Smooth muscle cell (in vitro differentiated cells): ENCODE measurements at regions not wholly inside any gene's neighbourhood (a gene's known extent, or its start where the extent isn't known, plus 50 kb on each side); places are given as distances from the start of the nearest gene placed in this dataset.

ENCODE experiments used
- DNase-seq: peaks from one replicate; lab custom pipeline; 2025; ENCODE audit not compliant: unreplicated experiment; lab: John Stamatoyannopoulos, UW
- H2AFZ ChIP-seq: fragments of 200-600 bp; sonication (generic); 2 replicates; pipeline ENCODE4 v1.6.0; 2016; ENCODE audit warnings: antibody characterized with exemption, low read depth, mild to moderate bottlenecking
- H3F3A ChIP-seq: fragments of 200-600 bp; sonication (generic); 2 replicates; pipeline ENCODE4 v1.6.0; 2017; ENCODE audit warnings: antibody characterized with exemption, low read depth
- H3K27ac ChIP-seq: fragments of 200-600 bp; sonication (generic); 2 replicates; pipeline ENCODE4 v1.5.1; 2016; ENCODE audit warnings: low read depth, mild to moderate bottlenecking
- H3K27me3 ChIP-seq: fragments of 200-600 bp; sonication (generic); 2 replicates; pipeline ENCODE4 v1.6.1; 2016; ENCODE audit warnings: low read depth, mild to moderate bottlenecking
- H3K36me3 ChIP-seq: fragments of 200-600 bp; sonication (generic); 2 replicates; pipeline ENCODE4 v1.5.1; 2016; ENCODE audit warnings: low read depth
- H3K4me1 ChIP-seq: fragments of 200-600 bp; sonication (generic); 2 replicates; pipeline ENCODE4 v1.5.1; 2016; ENCODE audit warnings: low read depth
- H3K4me2 ChIP-seq: fragments of 200-600 bp; sonication (generic); 2 replicates; pipeline ENCODE4 v1.6.0; 2016; ENCODE audit warnings: mild to moderate bottlenecking
- H3K4me3 ChIP-seq: fragments of 200-600 bp; sonication (generic); 2 replicates; pipeline ENCODE4 v1.5.1; 2016; ENCODE audit warnings: mild to moderate bottlenecking
- H3K79me2 ChIP-seq: fragments of 200-600 bp; sonication (generic); 2 replicates; pipeline ENCODE4 v1.6.0; 2016; ENCODE audit warnings: low read depth, mild to moderate bottlenecking
- H3K9ac ChIP-seq: fragments of 200-600 bp; sonication (generic); 2 replicates; pipeline ENCODE4 v1.6.0; 2016; ENCODE audit warnings: low read depth
- H3K9me3 ChIP-seq: fragments of 200-600 bp; sonication (generic); replicated peaks from 2 replicates; pipeline ENCODE4 v1.5.1; 2016; ENCODE audit warnings: low read depth
- H4K20me1 ChIP-seq: fragments of 200-600 bp; sonication (generic); 2 replicates; pipeline ENCODE4 v1.6.0; 2016; ENCODE audit warnings: low read depth
- CTCF ChIP-seq: fragments of 200-600 bp; sonication (generic); IDR thresholded peaks from 2 replicates; pipeline ENCODE4 v1.5.1; 2017; ENCODE audit warnings: borderline replicate concordance, mild to moderate bottlenecking, antibody characterized with exemption; ENCODE audit not compliant: insufficient read depth, poor library complexity, severe bottlenecking
- WGBS: methylation state at CpG from one replicate; pipeline ENCODE4 v1.1.7; 2016; ENCODE audit warnings: low lambda C conversion rate; 5-methylcytosine and 5-hydroxymethylcytosine counted together

- Histone ChIP-seq H2AFZ (no peak overlapping the region), H3K9ac (no peak overlapping the region), H3K79me2 (no peaks in the 10 kb centered on the region), H3K27me3 (no peaks in the 10 kb centered on the region), H3K4me1 (no peaks in the 10 kb centered on the region), H3K36me3 (no peaks in the 10 kb centered on the region), H3K4me3 (no peak overlapping the region), H4K20me1 (no peaks in the 10 kb centered on the region), H3K9me3 (no peaks in the 10 kb centered on the region), H3F3A (no peaks in the 10 kb centered on the region), H3K4me2 (no peak overlapping the region), H3K27ac (no peak overlapping the region)
- TF ChIP-seq CTCF: no peak
- 26% methylated on average over 2 of the region's 2 CpGs for WGBS
- DNase-seq: no peak
Measured at GRCh38 chr5:71971862-71972261, 135.4 kb upstream of the MAP1B start.

- Histone ChIP-seq H3K79me2 (no peaks in the 10 kb centered on the region), H2AFZ (peak overlapping the region; percentile 30), H3K9ac (no peak overlapping the region), H3K9me3 (no peaks in the 10 kb centered on the region), H3K4me1 (no peaks in the 10 kb centered on the region), H4K20me1 (no peaks in the 10 kb centered on the region), H3K27ac (no peak overlapping the region), H3F3A (no peaks in the 10 kb centered on the region), H3K4me2 (no peak overlapping the region), H3K27me3 (no peaks in the 10 kb centered on the region), H3K4me3 (no peak overlapping the region), H3K36me3 (no peaks in the 10 kb centered on the region)
- no peak for DNase-seq
- no peak for TF ChIP-seq CTCF
- WGBS: 66% methylated on average over 8 of the region's 8 CpGs
Measured at GRCh38 chr5:71972777-71973473, 134.3 kb upstream of the MAP1B start.

DNA sequence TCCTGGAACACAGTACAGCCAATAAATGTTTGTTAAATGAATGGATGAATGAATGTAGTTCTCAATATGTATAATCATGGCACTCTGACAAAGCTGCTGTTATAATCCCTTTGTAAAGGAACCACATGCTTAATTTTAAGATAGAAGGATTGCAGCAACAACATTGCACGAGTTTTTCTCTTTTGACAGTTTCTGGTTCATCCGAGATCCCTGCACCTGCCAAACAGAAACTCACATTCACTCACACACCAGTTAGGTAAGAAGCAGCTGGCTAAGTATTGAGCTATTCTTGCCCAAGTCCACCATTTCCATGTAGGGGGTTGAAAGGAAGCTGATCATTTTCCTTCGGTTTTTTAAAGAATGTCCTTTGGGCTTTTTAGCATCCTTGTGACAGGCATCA, 133.7 kb upstream of the MAP1B start:
- Histone ChIP-seq H2AFZ (no peak overlapping the region), H3K36me3 (no peaks in the 10 kb centered on the region), H3K9ac (no peak overlapping the region), H3K27me3 (no peaks in the 10 kb centered on the region), H3K27ac (no peak overlapping the region), H3K9me3 (no peaks in the 10 kb centered on the region), H3K79me2 (no peaks in the 10 kb centered on the region), H3F3A (no peaks in the 10 kb centered on the region), H4K20me1 (no peaks in the 10 kb centered on the region), H3K4me2 (no peak overlapping the region), H3K4me3 (no peak overlapping the region), H3K4me1 (no peaks in the 10 kb centered on the region)
- DNase-seq: no peak
- 88% methylated on average over 3 of the region's 3 CpGs for whole genome bisulfite sequencing
- no peak for TF ChIP-seq CTCF

DNA sequence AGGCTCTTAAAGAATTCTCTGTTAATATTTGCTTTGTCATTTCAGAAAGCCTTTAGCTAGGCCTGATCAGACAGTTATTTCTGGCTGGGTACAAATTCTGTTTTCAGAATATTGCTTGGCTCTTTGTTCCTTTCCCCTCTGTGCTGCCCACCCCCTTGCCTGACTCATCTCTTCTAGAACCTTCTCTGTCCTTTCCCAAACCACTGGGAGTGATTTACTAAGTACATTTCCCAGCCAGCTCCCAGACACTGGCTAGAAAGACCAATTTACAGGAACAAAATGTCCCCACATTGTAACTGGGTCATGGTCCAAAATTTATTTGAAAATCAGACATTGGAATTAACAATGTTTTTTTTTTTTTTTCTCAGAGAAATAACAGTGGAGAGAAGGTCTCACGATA, 133.1 kb upstream of the MAP1B start:
- DNase-seq: no peak
- no peaks in the 10 kb centered on the region for H4K20me1 ChIP-seq
- TF ChIP-seq CTCF: no peak
- 93% methylated on average over 1 of the region's 1 CpG for WGBS
- no peaks in the 10 kb centered on the region for H3K9me3 ChIP-seq
- no peaks in the 10 kb centered on the region for H3K27me3 ChIP-seq
- H3K27ac ChIP-seq: no peak overlapping the region
- H3K4me2 ChIP-seq: no peak overlapping the region
- no peak overlapping the region for H3K4me3 ChIP-seq
- no peaks in the 10 kb centered on the region for H3F3A ChIP-seq
- H3K36me3 ChIP-seq: no peaks in the 10 kb centered on the region
- no peak overlapping the region for H2AFZ ChIP-seq
- no peak overlapping the region for H3K9ac ChIP-seq
- no peaks in the 10 kb centered on the region for H3K79me2 ChIP-seq
- no peaks in the 10 kb centered on the region for H3K4me1 ChIP-seq
